ENCODE measurements at regions not wholly inside any gene's neighbourhood (a gene's known extent, or its start where the extent isn't known, plus 50 kb on each side); places are given as distances from the start of the nearest gene placed in this dataset.

- Histone ChIP-seq H3K4me1 (ENCODE audit: insufficient read depth, low read length) (peaks cover 3% of the 10 kb centered on the region; the same call in 1 of the 2 replicates), H4K5ac (ENCODE audit: insufficient read length, low read depth, low read length) (no peak overlapping the region), H3T11ph (ENCODE audit: low read length) (no peak overlapping the region), H3K23me2 (ENCODE audit: insufficient read length, low read depth, low read length, poor library complexity, severe bottlenecking) (no peaks in the 10 kb centered on the region), H3K23ac (ENCODE audit: insufficient read length, low read depth, low read length) (no peak overlapping the region), H2AK5ac (ENCODE audit: insufficient read length, low read length) (no peak overlapping the region), H4K91ac (ENCODE audit: insufficient read length, low read depth, low read length) (no peak overlapping the region), H3K27me3 (ENCODE audit: insufficient read depth, low read length) (no peaks in the 10 kb centered on the region), H2BK15ac (ENCODE audit: low read depth, low read length) (no peak overlapping the region), H2BK20ac (ENCODE audit: low read depth, low read length, poor library complexity, severe bottlenecking) (no peak overlapping the region), H3K14ac (ENCODE audit: insufficient read depth, low read length) (no peak overlapping the region), H2BK12ac (ENCODE audit: insufficient read length, low read depth, low read length) (no peak overlapping the region), H3K9ac (ENCODE audit: extremely low read depth, insufficient read length, low read length) (no peak overlapping the region), H3K9me3 (ENCODE audit: control insufficient read depth, low read depth, low read length) (no peaks in the 10 kb centered on the region), H3K79me2 (ENCODE audit: insufficient read depth, low read length) (no peaks in the 10 kb centered on the region), H2BK120ac (ENCODE audit: low read depth, low read length, poor library complexity, severe bottlenecking) (no peak overlapping the region), H3K4me2 (ENCODE audit: insufficient read depth, insufficient read length, low read length) (no peak overlapping the region), H3K79me1 (ENCODE audit: insufficient read depth, low read depth, low read length, poor library complexity, severe bottlenecking) (no peaks in the 10 kb centered on the region), H4K20me1 (ENCODE audit: control insufficient read depth, insufficient read depth, insufficient read length) (no peaks in the 10 kb centered on the region), H4K8ac (replicated peaks; ENCODE audit: insufficient read length, low read depth, low read length) (no peak overlapping the region), H3K4ac (ENCODE audit: low read depth, low read length) (no peak overlapping the region), H3K18ac (ENCODE audit: insufficient read length, low read depth, low read length) (no peak overlapping the region), H2AFZ (ENCODE audit: low read length) (no peak overlapping the region), H2BK5ac (ENCODE audit: insufficient read length, low read length) (no peak overlapping the region), H3K27ac (ENCODE audit: insufficient read length, low read depth, low read length) (no peak overlapping the region), H3K56ac (ENCODE audit: insufficient read length, low read depth, low read length) (no peak overlapping the region)
- no CpG with 5 or more reads among the region's 3 CpGs for WGBS (ENCODE audit: extremely low coverage, insufficient read length, low lambda C conversion rate)
- no peaks in the 10 kb centered on the region for H3K36me3 Mint-ChIP-seq (ENCODE audit: insufficient read depth in 1 of 3, low read depth in 3 of 3)
- peaks cover 12 to 16% of the 10 kb centered on the region in 2 experiments for H3K4me1 Mint-ChIP-seq
- no peak overlapping the region for H3K4me3 Mint-ChIP-seq
- TF ChIP-seq, protein P1, sequence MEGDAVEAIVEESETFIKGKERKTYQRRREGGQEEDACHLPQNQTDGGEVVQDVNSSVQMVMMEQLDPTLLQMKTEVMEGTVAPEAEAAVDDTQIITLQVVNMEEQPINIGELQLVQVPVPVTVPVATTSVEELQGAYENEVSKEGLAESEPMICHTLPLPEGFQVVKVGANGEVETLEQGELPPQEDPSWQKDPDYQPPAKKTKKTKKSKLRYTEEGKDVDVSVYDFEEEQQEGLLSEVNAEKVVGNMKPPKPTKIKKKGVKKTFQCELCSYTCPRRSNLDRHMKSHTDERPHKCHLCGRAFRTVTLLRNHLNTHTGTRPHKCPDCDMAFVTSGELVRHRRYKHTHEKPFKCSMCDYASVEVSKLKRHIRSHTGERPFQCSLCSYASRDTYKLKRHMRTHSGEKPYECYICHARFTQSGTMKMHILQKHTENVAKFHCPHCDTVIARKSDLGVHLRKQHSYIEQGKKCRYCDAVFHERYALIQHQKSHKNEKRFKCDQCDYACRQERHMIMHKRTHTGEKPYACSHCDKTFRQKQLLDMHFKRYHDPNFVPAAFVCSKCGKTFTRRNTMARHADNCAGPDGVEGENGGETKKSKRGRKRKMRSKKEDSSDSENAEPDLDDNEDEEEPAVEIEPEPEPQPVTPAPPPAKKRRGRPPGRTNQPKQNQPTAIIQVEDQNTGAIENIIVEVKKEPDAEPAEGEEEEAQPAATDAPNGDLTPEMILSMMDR (conservative IDR thresholded peaks at IDR 0.05): no peak
- DNase-seq: no peak
- H3K9me3 Mint-ChIP-seq: no peaks in the 10 kb centered on the region
- peaks cover 2% of the 10 kb centered on the region; the same call in 1 of the 2 replicates for H3K27me3 Mint-ChIP-seq (ENCODE audit: low read depth)
- H3K27ac Mint-ChIP-seq: no peak overlapping the region
These were observed 267.0 kb downstream of the PTH2R start for GRCh38 chr2:208673631-208674030.

Measured in H9 (cell line).